ENCODE measurements at regions not wholly inside any gene's neighbourhood (a gene's known extent, or its start where the extent isn't known, plus 50 kb on each side); places are given as distances from the start of the nearest gene placed in this dataset.
"Not testable (repeated sequence)": the region's sequence is repeated elsewhere in the genome, so short reads cannot be mapped to it uniquely, and the experiment has no call there.

DNA sequence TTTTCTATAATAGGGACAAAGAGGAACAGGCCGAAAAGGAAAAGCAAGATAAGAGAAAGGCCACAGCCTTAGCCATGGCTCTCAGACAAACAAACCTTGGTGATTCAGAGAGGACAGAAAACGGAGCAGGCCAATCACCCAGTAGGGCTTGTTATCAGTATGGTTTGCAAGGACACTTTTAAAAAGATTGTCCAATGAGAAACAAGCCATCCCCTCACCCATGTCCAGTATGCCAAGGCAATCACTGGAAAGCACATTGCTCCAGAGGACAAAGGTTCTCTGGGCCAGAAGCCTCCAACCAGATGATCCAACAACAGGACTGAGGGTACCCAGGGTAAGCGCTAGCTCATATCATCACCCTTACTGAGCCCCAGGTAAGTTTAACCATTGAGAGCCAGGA lies 243.8 kb upstream of the BTG1 start:
- no peak for DNase-seq

DNA sequence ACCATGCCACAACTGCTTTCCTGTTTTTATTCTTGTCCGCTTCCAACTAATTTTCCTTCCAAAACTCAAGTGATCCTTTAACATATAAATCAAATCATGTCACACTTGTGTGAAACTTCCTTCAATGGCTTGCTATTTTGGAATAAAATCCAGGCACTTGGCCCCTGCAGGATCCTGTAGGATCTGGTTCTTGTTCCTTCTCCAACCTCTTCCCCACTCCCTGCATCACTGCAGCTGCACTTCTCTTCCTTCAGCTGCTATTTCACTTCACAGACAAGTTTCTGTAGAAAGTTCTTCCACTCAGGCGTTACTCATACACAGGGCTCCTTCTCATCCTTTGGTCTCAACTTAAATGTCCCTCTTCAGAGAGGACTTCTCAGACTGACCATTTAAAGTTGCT lies 239.7 kb upstream of the BTG1 start:
- no peak for DNase-seq

DNA sequence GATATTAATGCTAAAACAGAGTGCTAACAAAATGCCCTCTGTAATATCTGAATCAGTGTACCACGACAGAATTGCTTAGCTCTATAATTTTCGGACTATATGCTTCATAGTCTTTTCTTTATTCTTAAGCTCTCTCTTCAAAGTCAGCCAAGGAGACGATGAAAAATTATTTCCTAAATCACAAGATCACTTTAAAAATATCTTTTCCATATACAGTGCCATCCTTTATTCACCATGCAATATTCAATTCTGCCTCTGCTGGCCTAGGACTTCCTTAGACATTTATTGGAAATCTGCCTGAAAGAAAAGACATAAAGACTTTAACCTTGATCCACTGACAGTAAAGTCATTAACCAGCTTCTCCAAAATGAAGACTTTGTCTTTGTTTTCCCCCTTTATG lies 238.9 kb upstream of the BTG1 start:
- DNase-seq: no peak

DNA sequence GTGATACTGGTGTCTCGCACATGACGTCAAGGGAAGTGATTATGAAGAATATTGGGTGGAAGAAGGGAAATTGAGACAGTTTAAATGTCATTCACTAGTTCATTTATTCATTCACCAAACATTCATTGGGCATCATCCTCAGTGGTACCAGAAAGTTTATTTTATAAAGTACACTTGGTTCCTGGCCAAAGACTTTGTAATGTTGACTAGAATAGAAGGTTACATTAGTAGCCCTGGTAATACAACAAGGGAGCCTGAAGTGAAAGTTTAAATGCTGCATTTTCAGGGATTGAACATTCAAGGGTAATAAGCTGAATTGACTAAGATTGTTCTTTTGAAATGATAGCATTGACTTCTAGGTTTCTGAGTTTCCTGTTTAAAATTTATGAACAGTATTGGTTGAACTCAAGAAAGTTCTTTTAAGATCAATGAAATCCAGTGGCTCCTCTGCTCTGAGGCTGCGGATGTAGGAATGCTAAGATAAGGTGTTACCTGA lies 236.8 kb upstream of the BTG1 start:
- DNase-seq: no peak

DNA sequence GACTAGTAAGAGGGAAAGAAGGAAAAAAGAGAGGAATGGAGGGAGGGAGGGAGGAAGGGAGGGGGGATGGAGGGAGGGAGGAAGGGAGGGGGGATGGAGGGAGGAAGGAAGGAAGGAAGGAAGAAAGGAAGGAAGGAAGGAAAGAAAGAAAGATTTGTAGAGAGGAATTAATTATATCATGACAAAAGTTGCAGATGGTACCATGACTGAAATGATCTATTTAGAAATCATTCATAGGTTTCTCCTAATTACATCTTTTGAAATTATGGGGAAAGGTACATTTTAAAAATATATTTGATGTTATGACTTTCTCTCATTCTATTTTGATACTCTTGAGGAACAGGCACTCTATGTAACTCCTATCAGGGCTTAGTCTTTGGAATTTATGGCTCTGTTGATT lies 236.2 kb upstream of the BTG1 start:
- no peak for DNase-seq

DNA sequence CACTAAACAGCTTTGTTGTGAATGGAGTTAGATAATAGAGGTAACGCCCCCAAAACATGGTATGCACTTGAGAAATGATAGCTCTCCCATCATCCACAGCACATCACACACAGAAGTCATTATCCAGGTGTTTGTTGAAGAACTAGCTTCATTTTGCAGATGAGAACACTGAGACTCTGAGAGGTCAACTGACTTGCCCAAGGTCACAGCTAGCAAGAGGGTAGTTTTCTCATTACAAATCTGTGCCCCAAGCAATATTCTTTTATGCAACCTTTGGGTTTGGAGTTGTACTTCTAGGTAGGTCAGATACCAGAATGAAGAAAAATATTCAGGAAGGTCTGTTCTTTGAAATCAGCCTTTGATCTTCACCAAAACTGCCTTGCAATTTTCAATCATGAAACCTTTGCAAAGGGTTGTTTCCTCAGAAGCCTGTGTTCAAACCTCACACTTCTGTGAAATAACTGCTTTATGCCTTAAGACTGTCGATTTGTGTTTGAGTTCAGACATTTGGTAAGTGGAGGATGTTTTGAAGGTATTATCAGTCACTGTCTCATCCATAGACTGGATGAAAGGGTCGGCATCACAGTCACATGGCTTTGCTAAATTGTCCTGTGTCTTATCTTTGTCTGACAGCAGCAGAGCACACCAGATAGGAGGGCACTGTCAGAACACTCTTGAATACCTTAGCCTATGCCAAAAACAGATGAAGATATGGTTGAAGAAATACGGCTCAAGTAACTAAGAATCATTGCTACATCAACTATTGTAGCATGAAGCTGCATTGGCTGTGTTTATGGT lies 233.2 kb upstream of the BTG1 start:
- DNase-seq: no peak

DNA sequence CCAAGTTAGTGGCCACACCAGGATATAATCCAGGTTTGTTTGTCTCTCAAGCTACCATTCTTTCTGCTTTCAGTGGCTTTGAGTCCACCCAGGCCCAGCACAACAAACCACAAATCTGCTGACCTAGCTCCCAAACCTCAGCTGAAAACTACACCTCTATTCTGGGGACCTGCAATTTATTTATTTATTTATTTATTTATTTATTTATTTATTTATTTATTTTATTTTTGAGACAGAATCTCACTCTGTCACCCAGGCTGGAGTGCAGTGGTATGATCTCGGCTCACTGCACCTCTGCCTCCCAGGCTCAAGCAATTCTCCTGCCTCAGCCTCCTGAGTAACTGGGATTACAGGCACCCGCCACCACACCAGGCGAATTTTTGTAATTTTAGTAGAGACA lies 229.9 kb upstream of the BTG1 start:
- not testable (repeated sequence) for DNase-seq

DNA sequence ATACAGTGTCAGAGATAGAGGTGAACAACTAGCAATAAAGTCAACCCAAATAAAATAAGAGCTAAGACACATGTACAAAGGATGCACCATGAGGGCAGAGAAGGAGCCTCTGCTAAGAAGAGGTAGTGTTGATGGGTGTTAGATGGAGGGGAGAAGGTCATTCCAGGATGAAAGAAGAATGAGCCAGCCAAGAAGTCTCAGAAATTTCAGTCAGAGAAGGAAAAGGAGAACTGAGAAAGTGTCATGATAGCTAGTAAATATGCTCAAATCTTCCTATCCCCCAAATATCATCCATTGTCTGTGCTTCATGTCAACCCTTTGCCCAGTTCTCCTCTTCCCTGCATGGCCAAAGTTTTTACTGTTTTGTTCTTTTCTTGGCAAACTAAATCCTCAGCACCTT lies 225.2 kb upstream of the BTG1 start:
- DNase-seq: no peak

DNA sequence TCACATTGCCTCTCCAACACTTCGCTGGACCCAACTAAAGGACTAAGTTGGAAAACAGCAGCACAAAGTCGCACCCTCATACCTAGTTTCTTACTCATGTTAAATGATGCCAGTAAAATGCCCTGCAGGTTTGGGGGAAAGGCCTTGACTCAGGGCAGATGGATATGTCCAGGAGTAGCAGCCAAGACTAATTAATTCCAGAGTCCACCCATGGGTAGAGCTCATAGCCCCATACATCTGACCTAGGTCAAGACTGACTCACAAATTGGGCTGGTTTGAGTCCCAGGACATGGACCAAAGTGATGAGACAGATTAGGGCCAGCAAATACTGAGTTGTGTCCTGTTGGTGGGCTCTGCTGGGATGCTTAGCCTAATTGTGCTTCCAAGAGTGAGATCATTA lies 224.0 kb upstream of the BTG1 start:
- no peak for DNase-seq

DNA sequence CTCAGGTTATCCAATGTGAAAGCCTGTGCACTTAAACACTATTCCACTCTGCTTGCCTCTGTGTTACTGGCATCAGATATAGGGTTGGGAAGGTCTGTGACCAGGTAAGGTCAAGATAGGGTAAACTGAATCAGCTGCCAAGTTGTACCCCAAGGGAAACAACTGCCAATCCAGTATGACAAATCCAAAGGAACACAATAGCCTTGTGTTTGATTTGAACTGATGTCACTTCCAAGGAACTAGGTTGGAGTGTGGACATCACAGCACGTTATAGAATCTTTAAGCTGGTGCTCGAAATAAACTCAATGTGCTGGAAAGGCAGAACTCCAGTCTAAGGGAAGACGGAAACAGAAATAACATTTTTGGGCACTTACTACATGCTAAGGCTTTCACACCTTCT lies 223.4 kb upstream of the BTG1 start:
- DNase-seq: no peak

DNA sequence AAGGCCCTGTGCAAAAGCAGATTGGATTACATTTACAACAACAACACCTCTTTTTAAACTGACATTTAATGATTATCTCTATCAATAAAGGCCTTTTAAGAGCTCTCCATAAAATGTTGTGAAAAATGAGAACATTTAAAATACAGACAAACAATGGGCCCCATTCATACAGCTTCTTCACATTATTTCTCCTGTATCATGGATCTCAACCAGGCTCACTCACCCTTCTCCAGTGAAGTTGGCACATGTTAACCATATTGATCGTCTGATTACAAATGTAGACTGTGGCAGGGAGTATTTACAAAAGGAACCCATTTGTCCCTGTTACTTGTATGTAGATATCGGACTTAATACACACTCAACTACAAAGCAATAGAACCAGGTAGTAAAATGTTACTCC lies 220.2 kb upstream of the BTG1 start:
- DNase-seq: peak; percentile 18

DNA sequence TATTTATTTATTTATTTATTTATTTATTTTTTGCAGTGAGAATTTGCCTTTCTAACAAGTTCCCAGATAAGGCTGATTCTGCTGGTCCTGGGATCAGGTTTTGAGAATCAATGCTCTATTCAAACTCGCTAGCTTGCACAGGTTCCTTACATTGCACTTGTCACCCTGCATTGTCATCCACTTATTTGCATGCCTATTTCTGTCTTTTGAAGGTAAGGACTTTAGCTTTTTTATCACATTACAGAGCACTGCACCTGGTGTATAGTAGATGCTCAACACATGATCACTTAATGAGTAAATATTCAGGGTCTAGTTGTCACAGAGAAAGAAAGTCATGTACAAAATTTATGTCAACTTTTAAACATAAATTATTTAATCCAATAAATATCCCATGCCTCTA lies 219.7 kb upstream of the BTG1 start:
- DNase-seq: peak; percentile 20

DNA sequence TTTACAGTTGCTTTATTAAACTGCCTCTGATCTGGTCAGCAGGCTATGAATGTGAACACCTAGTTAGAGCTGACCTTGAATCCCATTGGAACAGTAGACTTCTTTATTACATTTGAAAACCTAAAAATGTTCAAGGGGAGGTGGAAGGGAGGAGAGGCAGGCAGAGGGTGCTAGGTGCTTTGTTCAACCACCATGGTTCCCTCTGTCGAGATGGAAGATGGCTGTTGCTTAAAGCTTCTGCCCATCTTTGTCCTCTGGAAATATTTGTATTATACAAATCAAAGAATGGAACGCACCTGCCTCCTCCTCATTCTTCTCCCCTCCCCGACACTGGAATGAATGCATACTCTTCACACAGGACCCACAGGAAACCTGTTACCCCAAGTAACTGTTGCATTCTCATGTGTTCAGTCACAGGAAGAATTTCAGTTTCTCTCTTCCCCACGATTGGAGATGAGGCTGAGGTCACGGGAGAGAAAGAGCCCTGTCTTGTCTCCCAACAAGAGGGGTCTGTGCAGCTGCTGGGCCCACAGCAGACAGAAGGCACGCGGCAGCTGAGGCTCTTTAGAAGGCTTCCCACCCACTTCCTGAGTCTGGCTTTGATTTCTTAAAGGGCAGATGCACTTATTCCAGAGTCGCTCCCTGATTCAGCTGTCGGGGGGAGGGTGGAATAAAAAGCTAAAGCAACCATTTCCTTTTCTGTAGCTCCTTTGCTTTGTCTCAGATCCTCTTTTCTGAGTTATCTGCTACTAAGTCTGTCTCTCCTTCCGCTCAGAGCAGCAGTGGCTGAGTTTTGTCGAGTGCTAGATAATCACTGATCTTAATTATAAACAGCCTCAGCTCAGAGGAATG lies 217.9 kb upstream of the BTG1 start:
- no peak for DNase-seq

DNA sequence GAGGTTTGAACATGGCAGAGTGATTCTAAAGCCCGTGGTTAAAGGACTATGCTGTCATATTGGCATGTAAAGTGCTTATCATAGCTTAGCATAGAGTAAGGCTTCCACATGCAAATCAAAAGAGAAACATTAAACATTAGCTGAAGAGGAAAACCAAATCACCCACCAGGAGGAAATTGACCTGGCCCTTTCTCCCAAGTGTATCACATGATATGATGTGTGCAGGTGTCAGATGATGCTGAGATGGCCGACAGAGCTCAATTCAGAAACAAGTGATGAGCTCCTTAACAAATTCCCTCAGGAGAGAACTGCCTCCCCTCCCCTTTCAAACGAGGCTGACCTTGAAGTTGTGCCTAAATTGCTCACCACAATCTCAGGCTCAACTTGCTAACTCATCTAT lies 217.1 kb upstream of the BTG1 start:
- DNase-seq: peak; percentile 86

DNA sequence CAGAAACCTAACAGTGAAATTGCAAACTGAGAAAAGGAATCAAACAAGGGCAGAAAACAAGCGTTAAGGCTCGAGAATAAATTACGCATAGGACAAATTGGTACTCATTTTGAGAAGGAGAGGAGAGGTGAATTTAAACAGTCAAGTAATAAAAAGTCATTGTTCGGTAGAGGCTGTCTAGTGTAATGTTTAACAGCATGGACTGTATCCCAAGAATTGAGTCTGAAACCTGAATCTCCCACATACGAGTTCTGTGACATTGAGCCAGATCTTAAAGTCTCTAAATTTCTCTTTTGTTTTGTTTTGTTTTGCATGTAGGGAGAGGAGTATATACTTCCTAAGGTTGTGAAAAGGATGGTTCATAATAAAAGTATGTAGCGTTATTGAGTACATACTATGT lies 216.5 kb upstream of the BTG1 start:
- no peak for DNase-seq

DNA sequence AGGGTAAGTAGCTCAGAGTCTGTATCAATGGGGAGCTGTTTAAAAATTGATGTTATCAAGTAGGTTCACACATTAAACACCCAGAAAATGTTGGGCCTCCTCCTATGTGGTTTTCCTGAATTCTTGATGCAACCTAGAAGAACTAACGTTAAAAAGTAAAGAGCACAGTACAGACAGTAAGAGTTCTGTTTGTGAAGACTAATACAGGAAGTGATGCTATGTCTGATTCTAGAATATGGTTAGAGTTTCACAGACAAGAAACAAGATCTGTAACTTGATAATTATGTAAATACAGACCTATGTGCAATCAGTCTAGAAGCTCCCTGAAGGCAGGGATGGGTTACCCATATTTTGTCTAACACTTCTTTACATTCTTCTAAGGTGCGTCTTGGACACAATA lies 214.9 kb upstream of the BTG1 start:
- DNase-seq: no peak

DNA sequence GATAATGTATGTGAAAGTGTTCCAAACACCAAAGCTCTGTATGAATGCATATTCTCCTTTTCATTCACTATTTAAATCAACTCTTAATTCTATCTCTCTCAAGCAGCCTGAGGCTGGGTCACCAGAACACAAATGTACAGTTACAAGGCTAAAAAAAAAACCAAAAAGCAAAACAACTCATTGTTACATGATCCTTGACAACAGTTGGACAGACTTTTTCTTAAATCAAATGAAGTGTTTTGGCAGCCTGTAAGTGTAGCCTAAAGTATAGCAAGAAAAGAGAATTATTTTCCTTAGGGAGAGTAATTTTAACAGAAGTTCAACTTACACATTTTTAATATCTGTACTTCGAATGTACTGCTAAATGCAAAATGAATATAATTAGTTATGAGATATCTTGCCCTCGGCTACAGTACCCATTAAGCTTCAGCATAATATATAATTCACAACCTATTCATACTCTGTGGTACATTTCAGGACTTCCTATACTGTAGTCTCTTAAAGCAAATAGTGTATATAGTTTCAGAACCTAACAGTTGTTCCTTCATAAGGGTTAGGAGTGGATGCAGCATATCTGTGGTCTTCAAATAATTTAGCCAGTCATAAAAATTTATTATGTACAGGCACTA lies 214.0 kb upstream of the BTG1 start:
- no peak for DNase-seq

DNA sequence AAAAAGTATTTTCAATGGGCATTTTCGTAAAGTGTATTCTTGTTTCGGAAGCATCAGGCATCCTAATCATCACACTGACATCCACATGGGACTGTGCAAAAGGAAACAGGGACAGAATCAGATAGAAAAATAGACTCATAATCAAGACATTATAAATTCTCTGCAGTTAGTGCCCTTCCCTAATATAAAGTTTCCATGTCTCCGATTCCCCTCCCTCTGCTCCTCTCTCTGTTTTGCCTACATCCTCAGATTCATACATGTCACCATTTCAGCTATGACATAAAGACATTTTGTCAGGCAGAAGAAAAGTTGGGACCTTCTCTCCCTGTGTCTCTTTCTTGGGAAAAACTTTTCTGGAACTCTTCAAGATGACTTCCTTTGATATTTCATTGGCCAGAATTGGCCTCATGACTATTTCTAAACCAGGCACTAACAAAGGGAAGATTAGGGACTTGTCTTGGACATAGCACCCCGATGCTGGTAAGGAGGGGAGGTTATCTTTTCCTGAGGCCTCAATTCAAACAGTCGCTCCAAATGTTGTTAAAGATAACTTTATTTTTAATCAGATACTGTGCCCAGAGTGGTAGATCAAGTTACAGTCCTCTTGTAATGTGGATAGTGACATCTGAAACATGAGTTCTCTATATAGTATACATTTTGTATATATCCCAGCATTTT lies 212.1 kb upstream of the BTG1 start:
- no peak for DNase-seq

DNA sequence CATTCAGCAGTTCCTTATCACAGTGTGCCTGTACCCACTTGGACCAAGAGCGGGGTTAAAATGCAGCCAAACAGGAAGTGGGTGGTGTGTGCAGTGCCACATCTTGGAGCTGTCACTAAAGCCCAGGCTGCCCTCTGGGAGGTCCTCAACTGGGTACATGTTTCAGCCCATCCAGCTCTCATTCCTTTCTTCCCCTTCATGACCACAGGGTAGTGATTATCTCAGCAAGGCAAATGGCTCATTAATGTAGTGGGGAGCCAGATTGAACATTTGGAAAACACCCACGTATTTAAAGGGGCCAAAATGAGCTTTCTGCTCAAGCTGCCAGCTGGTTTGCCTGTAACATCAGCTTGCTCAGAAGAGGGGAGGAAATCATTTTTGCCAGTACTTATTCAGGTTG lies 210.8 kb upstream of the BTG1 start:
- DNase-seq: no peak

DNA sequence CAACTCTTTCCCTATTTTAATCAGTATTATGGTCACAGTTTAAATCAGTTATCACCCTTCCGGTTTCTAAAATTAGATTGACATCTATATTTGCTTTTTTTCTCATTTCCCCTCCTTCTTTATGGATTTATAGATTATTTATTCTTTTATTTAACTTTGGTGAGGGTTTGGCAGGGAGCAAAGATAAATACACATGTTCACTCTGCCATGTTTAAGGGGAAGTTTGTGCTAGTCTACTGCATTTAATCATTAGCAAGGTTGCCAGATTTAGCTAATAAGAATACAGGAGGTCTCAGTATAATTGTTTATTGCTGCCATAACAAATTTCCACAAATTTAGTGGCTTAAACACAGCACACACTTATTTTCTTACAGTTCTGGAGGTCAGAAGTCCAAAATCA lies 204.0 kb upstream of the BTG1 start:
- DNase-seq: no peak

DNA sequence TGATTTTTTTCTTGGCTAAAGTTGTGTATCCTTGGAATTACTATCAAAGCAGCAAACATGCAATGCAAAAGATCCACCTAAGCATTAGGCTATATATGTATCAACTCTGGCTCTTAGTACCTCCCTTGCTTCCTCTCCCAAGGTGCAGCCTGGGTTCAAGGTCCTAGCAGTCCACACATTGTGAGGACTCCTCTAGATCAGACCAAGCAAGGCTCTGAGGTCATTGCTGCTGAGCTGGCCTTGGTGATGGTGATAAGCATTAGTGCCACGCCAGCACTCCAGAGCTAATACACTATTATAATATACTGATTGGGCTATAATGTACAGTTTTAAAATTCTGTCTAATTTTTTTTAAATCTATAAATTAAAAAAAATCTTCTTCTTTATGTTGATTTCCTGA lies 196.9 kb upstream of the BTG1 start:
- DNase-seq: no peak

DNA sequence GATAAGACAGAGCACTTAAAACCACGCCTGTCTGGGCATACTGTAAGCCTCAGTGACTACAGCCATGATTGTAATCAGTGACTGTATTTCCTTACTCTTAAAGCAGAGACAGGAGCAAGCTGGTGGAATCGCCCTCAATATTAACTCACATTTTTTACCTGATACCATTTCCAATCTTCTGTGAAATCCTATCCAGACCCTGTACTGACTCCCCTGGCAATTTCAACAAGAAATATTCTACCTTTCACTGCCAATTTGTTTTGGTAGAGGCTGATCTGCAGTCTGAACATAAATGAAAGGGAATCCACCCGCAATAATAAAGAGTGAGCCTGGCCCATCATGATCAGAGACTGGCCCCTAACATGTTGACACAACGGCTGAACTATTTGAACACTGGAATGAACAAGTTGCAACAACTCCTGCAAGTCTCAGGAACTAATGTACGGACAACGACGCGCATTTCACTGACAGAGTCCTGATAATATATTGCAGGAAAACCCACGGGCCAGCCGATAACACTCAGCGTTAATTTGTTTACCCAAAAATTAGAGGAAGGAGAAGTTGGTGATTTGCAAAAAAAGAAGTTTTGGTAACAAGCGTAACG lies 195.5 kb upstream of the BTG1 start:
- DNase-seq: no peak
